Dermis microvascular lymphatic vessel endothelial cell (primary cell): ENCODE measurements at regions not wholly inside any gene's neighbourhood (a gene's known extent, or its start where the extent isn't known, plus 50 kb on each side); places are given as distances from the start of the nearest gene placed in this dataset.

Experiments used
- DNase-seq, 2 donors: peaks; one replicate each; pipeline versions ENCODE4 v3.0.0 to v3.0.0-alpha.2; 2010; ENCODE audit warnings: low read depth in 2 of 2

GRCh38 chr20:63071541-63072181, 64.9 kb upstream of the BHLHE23 start:
- DNase-seq: no peak

GRCh38 chr20:63070771-63071540, 64.2 kb upstream of the BHLHE23 start:
- no peak for DNase-seq

- DNase-seq: no peak
These were observed 63.5 kb upstream of the BHLHE23 start for GRCh38 chr20:63070301-63070625.

GRCh38 chr20:63068711-63069367, 62.1 kb upstream of the BHLHE23 start:
- no peak for DNase-seq

- DNase-seq: no peak
These were observed 61.2 kb upstream of the BHLHE23 start for GRCh38 chr20:63067721-63068560.

GRCh38 chr20:63067266-63067635, 60.5 kb upstream of the BHLHE23 start:
- DNase-seq: no peak

- DNase-seq: no peak
These were observed 59.9 kb upstream of the BHLHE23 start for GRCh38 chr20:63066506-63067265.

- no peak for DNase-seq
These were observed 59.1 kb upstream of the BHLHE23 start for GRCh38 chr20:63065911-63066310.

GRCh38 chr20:63064745-63065711, 58.3 kb upstream of the BHLHE23 start:
- no peak for DNase-seq

- DNase-seq: no peak
These were observed 57.5 kb upstream of the BHLHE23 start for GRCh38 chr20:63064310-63064709.

GRCh38 chr20:63062188-63063140, 55.7 kb upstream of the BHLHE23 start:
- no peak for DNase-seq

GRCh38 chr20:63061771-63062100, 55.0 kb upstream of the BHLHE23 start:
- DNase-seq: no peak

GRCh38 chr20:63061051-63061770, 54.4 kb upstream of the BHLHE23 start:
- no peak for DNase-seq

GRCh38 chr20:63060057-63060991, 53.6 kb upstream of the BHLHE23 start:
- DNase-seq: no peak

- no peak for DNase-seq
These were observed 52.9 kb upstream of the BHLHE23 start for GRCh38 chr20:63059684-63060056.

- no peak for DNase-seq
These were observed 52.1 kb upstream of the BHLHE23 start for GRCh38 chr20:63058696-63059335.
